ENCODE measurements at regions not wholly inside any gene's neighbourhood (a gene's known extent, or its start where the extent isn't known, plus 50 kb on each side); places are given as distances from the start of the nearest gene placed in this dataset.

GRCh38 chr11:119797123-119797611 lies 68.2 kb upstream of the NECTIN1 start:
- Histone ChIP-seq H3K27me3 (ENCODE audit: control insufficient read depth in 2 of 2, insufficient read depth in 2 of 2, low read length in 2 of 2) (peaks cover 4 to 54% of the 10 kb centered on the region in 2 experiments; a peak in 3 of 5 replicates), H3K36me3 (ENCODE audit: control insufficient read depth, insufficient read depth, low read length) (no peaks in the 10 kb centered on the region), H3K4me2 (ENCODE audit: insufficient read depth, low read length) (no peak overlapping the region), H3K79me2 (ENCODE audit: control insufficient read depth, insufficient read depth, low read length) (no peaks in the 10 kb centered on the region), H3K9me3 (replicated peaks; ENCODE audit: control insufficient read depth, insufficient read depth, low read depth, low read length) (no peaks in the 10 kb centered on the region), H3K9me1 (ENCODE audit: control insufficient read depth, insufficient read depth, low read length) (no peaks in the 10 kb centered on the region), H2AFZ (ENCODE audit: low read depth, low read length) (no peak overlapping the region), H3K4me3 (no peak overlapping the region), H3K9ac (ENCODE audit: insufficient read depth in 1 of 2, low read depth in 2 of 2, low read length in 2 of 2) (no peak overlapping the region), H4K20me1 (replicated peaks; ENCODE audit: control insufficient read depth, insufficient read depth, low read length) (peaks cover 9% of the 10 kb centered on the region; the same call in 1 of the 2 replicates), H3K4me1 (replicated peaks in 1 of 2; ENCODE audit: control insufficient read depth in 2 of 2, insufficient read depth in 2 of 2, low read length in 2 of 2) (peaks cover 0 to 2% of the 10 kb centered on the region in 2 experiments; a peak in 1 of 5 replicates), H3K27ac (ENCODE audit: extremely low read depth, low read depth, low read length) (no peak overlapping the region)
- 0% methylated on average over 12 of the region's 12 CpGs for WGBS (ENCODE audit: insufficient coverage, low coverage, missing lambda C conversion rate)
- ATAC-seq (no peak), DNase-seq (ENCODE audit: extremely low read depth in 1 of 4, low spot score in 3 of 4) (no peak), FAIRE-seq (no peak)
- POLR2A ChIA-PET: interaction anchor here (0.6 kb wide), 1 partner anchor 186 kb away, joined by 3 read pairs; no protein-coding TSS in a partner anchor
- in situ Hi-C loops (cut with MboI) (no loop called here), intact Hi-C loops (cut with micrococcal nuclease) (no loop called here)
- BruUV-seq (replicated peaks): no TSS peak
- CTCF ChIA-PET (ENCODE audit: low intra/inter-chr PET ratio): no interaction called here
- TF ChIP-seq HLTF (IDR thresholded peaks at IDR 0.05) (no peak), SRSF1 (IDR thresholded peaks at IDR 0.05; ENCODE audit: low read depth, low read length) (no peak), MGA (IDR thresholded peaks at IDR 0.05) (no peak), SAFB (IDR thresholded peaks at IDR 0.05; ENCODE audit: borderline replicate concordance, low read depth, low read length) (no peak), HDAC2 (IDR thresholded peaks at IDR 0.05) (no peak), CREB5 (CRISPR knock-in tag; IDR thresholded peaks at IDR 0.05) (no peak), ZNF253 (CRISPR knock-in tag; conservative IDR thresholded peaks at IDR 0.05) (no peak), ETS1 (conservative IDR thresholded peaks at IDR 0.05; ENCODE audit: control insufficient read depth, low read depth, low read length) (no peak), SMARCA5 (IDR thresholded peaks at IDR 0.05) (no peak), ZFP1 (CRISPR knock-in tag; IDR thresholded peaks at IDR 0.05) (no peak)

All from K562 (cell line).